Ectodermal cell (in vitro differentiated cells): ENCODE measurements at regions not wholly inside any gene's neighbourhood (a gene's known extent, or its start where the extent isn't known, plus 50 kb on each side); places are given as distances from the start of the nearest gene placed in this dataset.

ENCODE experiments used
- H3K27ac ChIP-seq: 2 replicates; pipeline ENCODE4 v1.7.0; 2013; ENCODE audit warnings: mild to moderate bottlenecking, low read depth, low read length; ENCODE audit not compliant: insufficient read depth, poor library complexity, severe bottlenecking
- H3K27me3 ChIP-seq: 2 replicates; pipeline ENCODE4 v1.7.0; 2013; ENCODE audit warnings: mild to moderate bottlenecking, low read length; ENCODE audit not compliant: insufficient read depth, control insufficient read depth, poor library complexity, severe bottlenecking
- H3K36me3 ChIP-seq: one replicate; pipeline ENCODE4 v1.7.0; 2013; ENCODE audit warnings: low read length; ENCODE audit not compliant: control insufficient read depth, insufficient read depth
- H3K4me1 ChIP-seq: one replicate; pipeline ENCODE4 v1.7.0; 2013; ENCODE audit warnings: low read length; ENCODE audit not compliant: control insufficient read depth, insufficient read depth
- H3K4me3 ChIP-seq: 2 replicates; pipeline ENCODE4 v1.7.0; 2013; ENCODE audit warnings: low read depth, low read length, control low read depth; ENCODE audit not compliant: insufficient read depth
- H3K9me3 ChIP-seq: 2 replicates; pipeline ENCODE4 v1.7.0; 2013; ENCODE audit warnings: mild to moderate bottlenecking, low read length, moderate library complexity; ENCODE audit not compliant: control insufficient read depth
- WGBS, 2 experiments: methylation state at CpG; one replicate each; pipeline ENCODE4 v1.1.7; 2013; ENCODE audit warnings: missing lambda C conversion rate in 2 of 2; 5-methylcytosine and 5-hydroxymethylcytosine counted together

GRCh38 chr19:28501976-28502375 lies 711.0 kb downstream of the UQCRFS1 start:
- Histone ChIP-seq H3K4me3 (no peak overlapping the region), H3K27me3 (no peaks in the 10 kb centered on the region), H3K4me1 (peaks cover 8% of the 10 kb centered on the region), H3K27ac (no peak overlapping the region), H3K36me3 (no peaks in the 10 kb centered on the region), H3K9me3 (no peaks in the 10 kb centered on the region)
- WGBS, 2 experiments: 96% methylated on average over 2 to 3 of the region's 3 CpGs

- 94 to 96% methylated on average over 9 of the region's 9 CpGs for WGBS, 2 experiments
- Histone ChIP-seq H3K27ac (no peak overlapping the region), H3K27me3 (no peaks in the 10 kb centered on the region), H3K4me3 (no peak overlapping the region), H3K9me3 (no peaks in the 10 kb centered on the region), H3K4me1 (peaks cover 8% of the 10 kb centered on the region), H3K36me3 (no peaks in the 10 kb centered on the region)
These were observed 711.8 kb downstream of the UQCRFS1 start for GRCh38 chr19:28500982-28501630.

GRCh38 chr19:28500296-28500695 lies 712.7 kb downstream of the UQCRFS1 start:
- H3K27me3 ChIP-seq: no peaks in the 10 kb centered on the region

GRCh38 chr19:28498404-28498976 lies 714.5 kb downstream of the UQCRFS1 start:
- Histone ChIP-seq H3K27ac (no peak overlapping the region), H3K4me1 (peaks cover 16% of the 10 kb centered on the region), H3K36me3 (no peaks in the 10 kb centered on the region), H3K4me3 (no peak overlapping the region), H3K27me3 (no peaks in the 10 kb centered on the region), H3K9me3 (no peaks in the 10 kb centered on the region)
- no CpG with 5 or more reads among the region's 7 CpGs for WGBS, 2 experiments

More at GRCh38 chr19:28500296-28500695, 712.7 kb downstream of the UQCRFS1 start:
- WGBS, 2 experiments: 81 to 91% methylated on average over 3 of the region's 3 CpGs
- H3K36me3 ChIP-seq: no peaks in the 10 kb centered on the region
- H3K9me3 ChIP-seq: no peaks in the 10 kb centered on the region
- H3K4me3 ChIP-seq: no peak overlapping the region
- no peak overlapping the region for H3K27ac ChIP-seq
- peaks cover 8% of the 10 kb centered on the region for H3K4me1 ChIP-seq

GRCh38 chr19:28497887-28498286 lies 715.1 kb downstream of the UQCRFS1 start:
- Histone ChIP-seq H3K4me1 (peaks cover 16% of the 10 kb centered on the region), H3K9me3 (no peaks in the 10 kb centered on the region), H3K36me3 (no peaks in the 10 kb centered on the region), H3K27ac (no peak overlapping the region), H3K27me3 (no peaks in the 10 kb centered on the region), H3K4me3 (no peak overlapping the region)
- WGBS, 2 experiments: 92 to 98% methylated on average over 4 of the region's 4 CpGs

- Histone ChIP-seq H3K4me3 (no peak overlapping the region), H3K4me1 (peaks cover 23% of the 10 kb centered on the region), H3K9me3 (no peaks in the 10 kb centered on the region), H3K27ac (no peak overlapping the region), H3K36me3 (no peaks in the 10 kb centered on the region), H3K27me3 (no peaks in the 10 kb centered on the region)
- 91 to 92% methylated on average over 5 of the region's 5 CpGs for WGBS, 2 experiments
These were observed 715.8 kb downstream of the UQCRFS1 start for GRCh38 chr19:28497137-28497536.

GRCh38 chr19:28495046-28495445 lies 717.9 kb downstream of the UQCRFS1 start:
- Histone ChIP-seq H3K9me3 (no peaks in the 10 kb centered on the region), H3K27ac (no peak overlapping the region), H3K4me3 (no peak overlapping the region), H3K4me1 (peaks cover 31% of the 10 kb centered on the region), H3K27me3 (no peaks in the 10 kb centered on the region), H3K36me3 (no peaks in the 10 kb centered on the region)
- 78 to 80% methylated on average over 2 to 3 of the region's 4 CpGs for WGBS, 2 experiments

GRCh38 chr19:28494461-28494860 lies 718.5 kb downstream of the UQCRFS1 start:
- H3K4me3 ChIP-seq: no peak overlapping the region
- peak overlapping the region; percentile 64 for H3K27ac ChIP-seq
- H3K36me3 ChIP-seq: no peaks in the 10 kb centered on the region
- H3K4me1 ChIP-seq: peaks cover 37% of the 10 kb centered on the region
- no peaks in the 10 kb centered on the region for H3K27me3 ChIP-seq
- 13 to 20% methylated on average over 7 of the region's 7 CpGs for WGBS, 2 experiments
- H3K9me3 ChIP-seq: no peaks in the 10 kb centered on the region

GRCh38 chr19:28493884-28494283 lies 719.1 kb downstream of the UQCRFS1 start:
- Histone ChIP-seq H3K4me1 (peaks cover 37% of the 10 kb centered on the region), H3K9me3 (no peaks in the 10 kb centered on the region), H3K27ac (peak overlapping the region; percentile 64), H3K27me3 (no peaks in the 10 kb centered on the region), H3K36me3 (no peaks in the 10 kb centered on the region), H3K4me3 (no peak overlapping the region)
- WGBS, 2 experiments: 3 to 8% methylated on average over 5 of the region's 5 CpGs

GRCh38 chr19:28492621-28493020 lies 720.3 kb downstream of the UQCRFS1 start:
- Histone ChIP-seq H3K9me3 (no peaks in the 10 kb centered on the region), H3K4me1 (peaks cover 42% of the 10 kb centered on the region), H3K4me3 (no peak overlapping the region), H3K27me3 (no peaks in the 10 kb centered on the region), H3K36me3 (no peaks in the 10 kb centered on the region), H3K27ac (no peak overlapping the region)
- 77 to 78% methylated on average over 8 of the region's 8 CpGs for WGBS, 2 experiments
